Stimulated activated CD4-positive, alpha-beta T cell treated with anti-CD3 and anti-CD28 coated beads, Interleukin-12 subunit alpha, Interleukin-12 subunit beta, amount 100 ng/mL, for 48 hours (primary cell): ENCODE measurements at regions not wholly inside any gene's neighbourhood (a gene's known extent, or its start where the extent isn't known, plus 50 kb on each side); places are given as distances from the start of the nearest gene placed in this dataset.

Experiments
- DNase-seq, 3 donors: peaks; one replicate each; pipeline ENCODE4 v3.0.0-alpha.2; 2020; ENCODE audit warnings: low read depth in 2 of 3, low spot score in 1 of 3

- DNase-seq, result no peak
Observed at GRCh38 chr2:200054681-200055468, 99.5 kb downstream of the MAIP1 start.

- no peak for DNase-seq
Observed at GRCh38 chr2:200056105-200056504, 100.7 kb downstream of the MAIP1 start.

- no peak for DNase-seq
Observed at GRCh38 chr2:200063155-200063554, 107.8 kb downstream of the MAIP1 start.

- DNase-seq, result no peak
Observed at GRCh38 chr2:200064879-200065278, 109.5 kb downstream of the MAIP1 start.

GRCh38 chr2:200065477-200065876 is 110.1 kb downstream of the MAIP1 start:
- DNase-seq, result no peak

DNA sequence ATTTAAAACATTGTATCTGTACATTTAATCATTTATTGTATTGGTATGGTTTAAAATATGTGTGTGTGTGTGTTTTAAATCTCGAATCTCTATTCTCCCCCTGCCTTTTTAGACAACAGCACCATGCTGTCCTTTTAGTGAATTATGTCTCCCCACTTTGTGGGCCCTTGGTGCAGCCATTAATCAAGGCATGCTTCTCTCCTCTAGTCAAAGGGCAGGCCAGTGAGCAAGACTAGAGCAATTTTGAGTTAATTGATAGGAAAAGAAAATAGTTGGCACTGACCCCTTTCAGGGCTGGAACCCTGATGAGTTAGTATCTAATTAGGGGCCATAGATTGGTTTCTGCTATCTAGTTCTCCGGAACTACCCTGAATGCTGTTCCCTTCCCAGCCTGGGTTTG is 111.0 kb downstream of the MAIP1 start:
- DNase-seq, result no peak

DNA sequence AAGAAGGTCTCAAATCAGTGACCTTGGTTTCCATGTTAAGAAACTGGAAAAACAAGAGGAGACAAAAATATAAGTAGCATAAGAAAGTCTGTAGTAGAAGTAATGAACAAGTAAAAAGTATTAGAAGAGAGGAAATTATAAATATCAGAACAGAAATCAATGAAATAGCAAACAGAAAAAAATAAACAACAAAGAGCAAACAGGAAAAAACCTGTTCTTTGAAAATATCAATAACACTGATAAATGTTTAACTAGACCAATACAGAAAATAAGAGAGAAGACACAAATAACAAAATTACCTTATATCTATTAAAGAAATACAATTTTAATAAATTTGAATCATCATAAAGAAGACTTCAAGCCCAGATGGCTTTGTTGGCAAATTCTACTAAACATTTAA is 113.3 kb downstream of the MAIP1 start:
- DNase-seq, result no peak

DNA sequence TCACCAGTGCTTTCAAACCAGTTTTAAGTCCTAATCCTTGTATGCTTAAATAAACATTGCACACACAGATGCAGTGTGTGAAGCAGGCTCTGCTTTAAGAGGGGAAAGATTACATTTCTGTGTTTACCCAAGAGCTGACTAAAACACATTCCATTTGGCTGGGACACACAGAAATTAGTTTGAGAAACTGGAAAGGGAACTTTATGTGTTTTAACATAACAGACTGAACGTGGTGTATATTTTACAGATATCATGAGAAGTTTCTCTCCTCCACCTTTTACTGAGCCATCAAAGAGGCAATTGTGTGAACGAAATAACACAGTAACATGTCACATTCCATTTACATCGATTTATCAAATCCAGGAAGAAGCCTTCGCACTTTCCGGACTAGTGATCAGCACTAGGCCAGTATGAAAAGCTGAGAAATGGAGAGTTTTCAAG is 121.8 kb downstream of the MAIP1 start:
- DNase-seq, result no peak

- no peak for DNase-seq
Observed at GRCh38 chr2:200077838-200078237, 122.5 kb downstream of the MAIP1 start.

GRCh38 chr2:200079356-200079755 is 124.0 kb downstream of the MAIP1 start:
- DNase-seq, result no peak

- DNase-seq, result no peak
Observed at GRCh38 chr2:200081236-200081635, 125.9 kb downstream of the MAIP1 start.

- no peak for DNase-seq
Observed at GRCh38 chr2:200081811-200082210, 126.4 kb downstream of the MAIP1 start.

DNA sequence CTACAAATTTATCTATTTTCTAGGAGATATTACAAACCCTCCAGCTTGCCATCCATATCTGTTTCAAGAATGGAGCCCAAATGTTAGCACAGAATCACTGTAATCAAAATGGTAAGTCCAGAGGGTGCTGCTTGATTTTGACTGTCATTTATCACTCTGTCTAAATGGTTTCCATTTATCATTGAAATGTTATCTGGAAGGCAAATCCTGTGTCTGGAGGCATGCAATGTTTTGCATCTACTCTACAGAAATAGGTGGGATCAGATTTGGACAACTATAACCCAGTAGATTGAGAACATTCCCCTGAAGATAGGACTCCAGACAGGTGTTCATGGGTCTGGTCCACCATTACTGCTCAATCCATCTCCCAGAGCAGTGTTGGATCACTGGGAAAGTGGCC is 128.7 kb downstream of the MAIP1 start:
- DNase-seq, result no peak

GRCh38 chr2:200086911-200087310 is 131.5 kb downstream of the MAIP1 start:
- DNase-seq, result no peak

GRCh38 chr2:200087451-200087850 is 132.1 kb downstream of the MAIP1 start:
- DNase-seq, result no peak

- DNase-seq, result no peak
Observed at GRCh38 chr2:200089040-200089755, 133.8 kb downstream of the MAIP1 start.

- DNase-seq, result no peak
Observed at GRCh38 chr2:200089756-200090109, 134.4 kb downstream of the MAIP1 start.

- DNase-seq, result no peak
Observed at GRCh38 chr2:200090683-200091082, 135.3 kb downstream of the MAIP1 start.

- DNase-seq, result no peak
Observed at GRCh38 chr2:200091126-200091525, 135.7 kb downstream of the MAIP1 start.

DNA sequence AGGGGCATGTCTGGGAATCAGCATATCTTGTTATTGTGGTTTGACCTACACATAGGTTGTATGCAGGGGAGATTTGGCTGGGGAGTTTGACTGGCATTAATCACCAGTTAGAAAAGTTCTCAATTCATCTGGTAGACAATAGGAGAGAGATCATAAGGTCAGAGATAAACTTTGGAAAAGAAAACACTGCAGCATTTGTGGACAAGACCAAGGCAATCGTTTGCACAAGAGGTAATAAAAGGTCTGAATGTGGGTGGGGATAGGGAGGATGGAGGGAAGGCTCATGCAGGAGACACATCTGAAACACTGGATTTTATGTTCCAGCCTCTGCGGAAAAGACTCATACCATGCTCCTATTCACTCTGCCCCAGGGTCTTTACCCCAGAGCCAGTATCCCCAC is 136.9 kb downstream of the MAIP1 start:
- DNase-seq, result no peak

DNA sequence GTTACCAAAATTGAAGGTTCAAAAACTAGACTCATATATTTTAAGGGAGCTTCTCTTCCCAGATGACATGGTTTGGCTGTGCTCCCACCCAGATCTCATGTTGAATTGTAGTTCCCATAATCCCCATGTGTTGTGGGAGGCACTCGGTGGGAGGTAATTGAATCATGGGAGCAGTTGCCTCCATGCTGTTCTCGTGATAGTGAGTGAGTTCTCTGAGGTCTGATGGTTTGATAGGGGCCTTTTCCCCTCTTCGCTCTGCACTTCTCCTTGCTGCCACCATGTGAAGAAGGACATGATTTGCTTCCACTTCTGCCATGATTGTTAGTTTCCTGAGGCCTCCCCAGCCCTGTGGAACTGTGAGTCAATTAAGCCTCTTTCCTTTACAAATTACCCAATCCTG is 140.1 kb downstream of the MAIP1 start:
- no peak for DNase-seq

DNA sequence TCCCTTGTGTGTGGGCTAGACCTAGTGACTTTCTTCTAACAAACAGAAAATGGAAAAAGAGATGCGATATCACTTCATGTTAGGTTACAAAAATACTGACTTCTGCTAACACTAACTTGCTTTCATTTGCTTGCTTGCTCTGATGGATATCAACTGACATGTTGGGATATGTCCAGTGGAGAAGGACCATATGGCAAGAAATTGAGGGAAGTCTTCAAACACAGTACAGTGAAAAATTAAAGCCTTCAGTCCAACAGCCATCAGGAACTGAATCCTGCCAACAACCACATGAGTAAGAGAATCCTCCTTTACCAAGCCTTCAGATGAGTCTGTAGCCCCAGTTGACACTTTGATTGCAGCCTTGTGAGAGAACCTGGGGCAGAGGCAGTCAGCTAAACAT is 143.9 kb downstream of the MAIP1 start:
- no peak for DNase-seq

DNA sequence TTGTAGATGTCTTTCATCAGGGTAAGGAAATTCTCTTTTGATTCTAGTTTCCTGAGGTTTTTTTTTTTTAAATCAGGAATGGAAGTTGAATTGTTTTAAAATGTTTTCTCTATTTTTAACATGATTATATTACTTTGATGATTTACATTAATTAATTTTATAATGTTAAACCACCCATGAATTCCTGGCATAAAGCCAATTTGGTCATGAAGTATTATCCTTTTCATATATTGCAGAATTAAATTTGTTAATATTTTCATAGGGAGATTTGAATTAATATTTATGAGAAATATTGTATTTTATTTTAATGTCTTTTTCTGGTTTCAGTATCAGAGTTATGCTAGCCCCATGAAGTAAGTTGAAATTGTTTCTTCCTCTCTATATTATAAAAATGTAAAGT is 144.6 kb downstream of the MAIP1 start:
- no peak for DNase-seq
